ENCODE measurements at regions not wholly inside any gene's neighbourhood (a gene's known extent, or its start where the extent isn't known, plus 50 kb on each side); places are given as distances from the start of the nearest gene placed in this dataset.

DNA sequence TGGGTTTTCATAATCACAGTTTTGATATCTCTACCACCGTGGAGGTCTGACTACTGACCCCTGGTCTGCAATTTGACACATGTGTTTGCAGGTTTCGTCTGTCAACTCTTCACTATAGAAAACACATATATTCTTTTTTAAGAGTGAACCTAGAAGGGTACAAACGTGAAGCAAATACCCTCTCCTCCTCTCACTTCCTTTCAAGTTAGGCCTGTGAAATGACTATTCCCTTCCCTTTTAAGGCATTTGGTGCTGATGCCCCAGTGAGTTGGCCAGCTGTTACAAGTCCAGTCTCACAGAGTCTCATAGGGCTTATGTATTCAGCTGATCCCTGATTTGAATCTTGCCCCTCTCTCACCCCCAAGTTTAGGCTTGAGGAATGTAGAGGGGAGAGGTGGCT lies 742.0 kb upstream of the IGFBP3 start:
- Histone ChIP-seq H3K4me3 (no peak overlapping the region), H3K27ac (no peak overlapping the region), H4K20me1 (no peaks in the 10 kb centered on the region), H3K27me3 (no peaks in the 10 kb centered on the region), H3K36me3 (no peaks in the 10 kb centered on the region), H3K9ac (no peak overlapping the region), H3K4me2 (no peak overlapping the region), H3K4me1 (no peaks in the 10 kb centered on the region), H3K9me3 (replicated peaks in 1 of 11) (peaks cover 6 to 22% (median 18%) of the 10 kb centered on the region in 11 experiments; a peak in 19 of 22 replicates)
- TF ChIP-seq Cebpa-rat (IDR thresholded peaks at IDR 0.05) = no peak

DNA sequence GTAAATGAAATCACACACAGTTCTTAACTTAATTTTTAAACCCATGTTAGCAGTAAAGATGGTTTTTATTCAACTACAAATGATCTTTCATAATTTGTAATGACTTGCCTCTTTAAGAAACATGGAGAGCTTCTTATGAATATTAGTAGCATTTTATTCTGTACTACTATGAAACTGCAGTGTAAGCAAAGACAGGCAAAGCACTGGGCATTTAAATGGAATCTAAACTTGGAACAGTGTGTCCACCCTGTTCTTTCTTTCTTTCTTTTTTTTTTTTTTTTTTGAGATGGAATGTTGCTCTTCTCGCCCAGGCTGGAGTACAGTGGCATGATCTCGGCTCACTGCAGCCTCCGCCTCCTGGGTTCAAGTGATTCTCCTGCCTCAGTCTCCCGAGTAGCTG lies 740.4 kb upstream of the IGFBP3 start:
- Histone ChIP-seq H3K4me3 (no peak overlapping the region), H3K9ac (no peak overlapping the region), H4K20me1 (no peaks in the 10 kb centered on the region), H3K27ac (no peak overlapping the region), H3K9me3 (replicated peaks in 1 of 11) (peaks cover 0 to 13% (median 8%) of the 10 kb centered on the region in 11 experiments; a peak in 10 of 22 replicates), H3K36me3 (no peaks in the 10 kb centered on the region), H3K4me1 (no peaks in the 10 kb centered on the region), H3K27me3 (no peaks in the 10 kb centered on the region), H3K4me2 (no peak overlapping the region)
- TF ChIP-seq Cebpa-rat (IDR thresholded peaks at IDR 0.05) = no peak

DNA sequence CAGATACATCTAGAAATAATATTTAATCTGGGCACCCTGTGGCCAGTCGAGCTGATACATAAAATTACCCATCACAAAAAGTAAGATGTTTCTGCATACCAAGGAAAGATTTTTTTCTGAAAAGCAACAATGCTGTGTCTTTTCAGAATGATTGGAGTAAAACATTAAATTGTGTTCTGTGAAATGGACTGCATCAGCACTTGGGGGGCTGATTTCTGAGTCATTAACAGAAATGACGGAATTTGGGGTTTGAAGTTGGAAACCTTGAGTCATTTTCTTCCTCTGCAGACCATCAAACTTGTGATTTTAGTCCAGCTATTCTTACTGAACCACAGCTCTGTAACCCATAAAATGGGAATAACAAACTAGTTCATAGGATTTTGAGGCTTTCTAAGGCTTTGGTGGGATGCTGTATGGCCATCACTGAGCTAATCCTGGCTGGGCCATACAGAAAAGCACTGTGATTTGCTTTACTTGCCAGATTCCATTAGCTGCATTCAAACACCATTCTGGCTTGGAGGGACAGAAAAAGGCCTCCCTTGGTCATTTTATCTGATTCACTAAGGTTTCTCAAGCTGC lies 739.4 kb upstream of the IGFBP3 start:
- no peaks in the 10 kb centered on the region for H3K27me3 ChIP-seq
- H3K4me2 ChIP-seq = no peak overlapping the region
- no peak overlapping the region for H3K4me3 ChIP-seq
- H4K20me1 ChIP-seq = no peaks in the 10 kb centered on the region
- no peak overlapping the region for H3K9ac ChIP-seq
- H3K27ac ChIP-seq = no peak overlapping the region
- H3K36me3 ChIP-seq = no peaks in the 10 kb centered on the region
- TF ChIP-seq Cebpa-rat (IDR thresholded peaks at IDR 0.05) = no peak
- peaks cover 0 to 11% (median 7%) of the 10 kb centered on the region in 11 experiments; a peak in 10 of 22 replicates for H3K9me3 ChIP-seq (replicated peaks in 1 of 11)
- H3K4me1 ChIP-seq = no peaks in the 10 kb centered on the region

DNA sequence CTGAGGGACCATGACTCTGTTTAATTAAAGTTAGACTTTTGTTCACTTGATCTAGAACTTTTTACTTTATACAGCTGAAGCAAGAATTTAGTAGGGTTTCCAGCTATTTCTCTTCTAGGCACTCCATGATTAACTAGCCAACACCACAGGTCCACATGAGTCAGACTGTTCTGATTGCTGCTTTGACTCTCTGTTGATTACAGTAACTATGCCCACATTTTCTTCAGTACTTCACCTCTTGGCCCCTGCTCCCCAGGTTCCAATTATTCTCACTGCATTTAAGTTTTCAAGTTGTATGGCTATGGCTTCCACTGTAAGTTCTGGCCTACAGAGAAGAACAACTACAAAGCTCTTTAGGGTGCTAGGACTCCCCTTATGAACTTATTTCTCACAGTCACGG lies 737.2 kb upstream of the IGFBP3 start:
- H3K4me3 ChIP-seq = no peak overlapping the region
- no peak overlapping the region for H3K27ac ChIP-seq
- H3K9ac ChIP-seq = no peak overlapping the region
- TF ChIP-seq Cebpa-rat (IDR thresholded peaks at IDR 0.05) = no peak
- H3K4me2 ChIP-seq = no peak overlapping the region
- H4K20me1 ChIP-seq = no peaks in the 10 kb centered on the region
- H3K36me3 ChIP-seq = no peaks in the 10 kb centered on the region
- H3K4me1 ChIP-seq = peaks cover 0 to 21% (median 0%) of the 10 kb centered on the region in 10 experiments; a peak in 4 of 20 replicates
- H3K27me3 ChIP-seq = no peaks in the 10 kb centered on the region
- peaks cover 0 to 16% (median 8%) of the 10 kb centered on the region in 11 experiments; a peak in 11 of 22 replicates for H3K9me3 ChIP-seq (replicated peaks in 1 of 11)

DNA sequence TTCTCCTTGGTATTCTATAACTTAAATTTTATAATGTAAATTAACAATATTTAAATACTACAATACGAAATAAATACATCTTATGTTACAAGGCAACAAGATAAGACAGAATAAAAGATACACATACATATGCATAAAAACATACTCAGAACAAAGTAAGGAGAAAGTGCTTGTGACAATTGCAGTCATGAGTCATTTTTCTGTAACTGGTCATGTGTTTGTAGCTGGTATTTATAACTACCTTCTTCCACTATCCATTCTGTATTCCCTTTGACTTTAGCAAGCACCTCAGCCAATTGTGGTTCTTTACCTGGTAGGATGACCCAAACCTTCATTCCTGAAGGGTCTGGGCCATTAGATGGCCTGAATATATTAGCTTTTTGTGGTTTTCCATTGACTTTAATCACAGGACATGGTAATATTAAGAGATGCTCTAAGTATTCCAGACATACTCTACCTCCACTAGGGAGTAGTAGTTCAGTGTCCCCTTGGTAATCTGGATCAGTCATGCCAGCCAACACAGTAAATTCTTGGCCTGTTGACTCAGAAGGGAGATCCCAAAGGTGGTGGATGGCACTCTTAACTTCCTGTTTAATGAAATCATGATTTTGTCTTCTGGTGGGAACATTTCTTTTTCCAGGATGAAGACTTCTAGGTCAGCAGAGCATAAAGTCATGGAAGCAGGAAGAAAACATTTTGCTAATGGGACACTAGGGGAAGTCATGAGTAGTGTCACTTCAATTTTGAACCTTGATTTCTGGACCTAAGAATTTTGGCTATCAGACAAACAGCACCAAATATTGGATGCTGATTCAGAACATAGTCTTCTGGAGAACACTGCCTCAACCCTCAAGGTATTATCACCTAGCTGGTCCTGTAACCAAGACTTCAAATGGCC lies 733.7 kb upstream of the IGFBP3 start:
- Histone ChIP-seq H3K9ac (no peak overlapping the region), H3K27ac (peak overlapping the region in 2 of 11 experiments; percentile 57 to 60; a peak in 4 of 22 replicates), H3K4me3 (no peak overlapping the region), H3K27me3 (no peaks in the 10 kb centered on the region), H3K36me3 (no peaks in the 10 kb centered on the region), H3K4me2 (peak overlapping the region in 2 of 11 experiments; percentile 66 to 69; a peak in 4 of 22 replicates), H4K20me1 (no peaks in the 10 kb centered on the region), H3K4me1 (peaks cover 0 to 26% (median 0%) of the 10 kb centered on the region in 10 experiments; a peak in 4 of 20 replicates), H3K9me3 (replicated peaks in 1 of 11) (peaks cover 0 to 17% (median 8%) of the 10 kb centered on the region in 11 experiments; a peak in 11 of 22 replicates)
- TF ChIP-seq Cebpa-rat (IDR thresholded peaks at IDR 0.05) = no peak

DNA sequence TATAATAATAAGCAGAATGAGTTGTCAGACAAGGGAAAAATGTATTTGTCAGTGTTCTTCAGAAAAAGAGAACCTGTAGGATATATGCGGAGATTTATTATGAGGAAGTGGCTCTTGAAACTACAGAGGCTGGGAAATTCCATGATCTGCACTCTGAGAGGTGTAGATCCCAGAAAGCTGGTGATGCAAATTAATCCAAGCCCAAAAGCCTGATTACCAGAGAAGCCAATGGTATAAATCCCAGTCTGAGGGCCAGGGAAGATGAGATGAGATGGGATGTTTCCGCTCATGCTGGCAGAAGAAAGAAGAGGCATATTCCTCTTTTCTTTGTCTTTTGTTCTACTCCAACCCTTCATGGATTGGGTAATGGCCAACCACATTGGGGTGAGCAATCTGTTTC lies 732.8 kb upstream of the IGFBP3 start:
- Histone ChIP-seq H4K20me1 (no peaks in the 10 kb centered on the region), H3K4me2 (peak overlapping the region in 3 of 11 experiments; percentile 17 to 69 (median 66); a peak in 5 of 22 replicates), H3K27ac (peak overlapping the region in 2 of 11 experiments; percentile 57 to 60; a peak in 5 of 22 replicates), H3K36me3 (no peaks in the 10 kb centered on the region), H3K9ac (no peak overlapping the region), H3K4me1 (peaks cover 0 to 26% (median 0%) of the 10 kb centered on the region in 10 experiments; a peak in 4 of 20 replicates), H3K4me3 (no peak overlapping the region), H3K9me3 (replicated peaks in 1 of 11) (peaks cover under 1 to 15% (median 9%) of the 10 kb centered on the region in 11 experiments; a peak in 17 of 22 replicates), H3K27me3 (no peaks in the 10 kb centered on the region)
- TF ChIP-seq Cebpa-rat (IDR thresholded peaks at IDR 0.05) = no peak

DNA sequence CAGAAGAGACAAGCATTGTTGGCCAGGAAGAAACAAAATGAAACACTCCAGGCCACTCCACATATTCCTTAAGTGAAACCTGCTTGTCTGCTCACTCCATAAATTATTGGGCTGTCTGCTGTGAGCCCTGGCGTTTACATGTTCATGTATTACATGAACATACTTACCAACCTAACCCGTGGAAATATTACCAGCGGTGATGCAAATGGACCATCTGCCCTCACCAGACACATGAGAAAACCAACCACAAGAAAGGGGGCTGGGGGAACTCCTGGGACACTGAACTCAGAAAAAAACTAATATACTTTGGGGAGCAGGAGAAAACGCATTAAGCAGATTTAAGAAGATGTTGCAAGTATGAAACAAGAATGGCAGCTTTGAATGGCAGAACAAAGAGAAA lies 731.2 kb upstream of the IGFBP3 start:
- H3K27ac ChIP-seq = no peak overlapping the region
- TF ChIP-seq Cebpa-rat (IDR thresholded peaks at IDR 0.05) = no peak
- no peak overlapping the region for H3K4me3 ChIP-seq
- H3K9ac ChIP-seq = no peak overlapping the region
- H3K9me3 ChIP-seq (replicated peaks in 1 of 11) = peaks cover 13 to 29% (median 23%) of the 10 kb centered on the region in 11 experiments
- H4K20me1 ChIP-seq = no peaks in the 10 kb centered on the region
- H3K27me3 ChIP-seq = no peaks in the 10 kb centered on the region
- H3K4me2 ChIP-seq = no peak overlapping the region
- peaks cover 0 to 26% (median 0%) of the 10 kb centered on the region in 10 experiments; a peak in 4 of 20 replicates for H3K4me1 ChIP-seq
- no peaks in the 10 kb centered on the region for H3K36me3 ChIP-seq

DNA sequence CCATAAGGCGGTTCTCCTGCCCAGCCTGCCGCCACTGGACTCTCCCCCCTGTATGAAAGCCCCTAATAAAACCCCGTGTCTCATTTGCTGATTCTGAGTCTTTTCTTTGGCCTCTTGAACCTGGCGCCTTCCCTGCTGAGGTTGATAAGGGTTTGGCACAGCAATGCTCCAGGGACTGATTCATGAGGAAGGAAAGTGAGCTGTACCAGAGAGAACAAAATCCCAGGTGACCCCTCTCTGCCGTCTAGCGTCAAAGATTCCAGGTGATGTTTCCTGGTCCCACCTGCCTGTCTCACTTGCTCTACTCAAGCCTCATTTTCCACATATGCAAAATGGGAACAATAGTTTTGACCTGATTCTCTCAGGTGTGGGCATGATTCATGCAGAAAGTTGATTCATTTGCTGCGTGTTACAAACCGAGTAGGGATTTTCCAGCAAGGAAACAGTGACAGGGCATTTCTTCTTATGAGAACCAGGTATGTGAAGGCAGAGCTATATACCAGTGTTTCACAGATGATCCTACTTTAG lies 730.6 kb upstream of the IGFBP3 start:
- peaks cover 13 to 36% (median 28%) of the 10 kb centered on the region in 11 experiments for H3K9me3 ChIP-seq (replicated peaks in 1 of 11)
- H3K4me2 ChIP-seq = no peak overlapping the region
- H3K4me3 ChIP-seq = no peak overlapping the region
- H3K36me3 ChIP-seq = no peaks in the 10 kb centered on the region
- H3K27ac ChIP-seq = no peak overlapping the region
- TF ChIP-seq Cebpa-rat (IDR thresholded peaks at IDR 0.05) = no peak
- peaks cover 0 to 26% (median 0%) of the 10 kb centered on the region in 10 experiments; a peak in 4 of 20 replicates for H3K4me1 ChIP-seq
- no peaks in the 10 kb centered on the region for H4K20me1 ChIP-seq
- H3K9ac ChIP-seq = no peak overlapping the region
- H3K27me3 ChIP-seq = no peaks in the 10 kb centered on the region

DNA sequence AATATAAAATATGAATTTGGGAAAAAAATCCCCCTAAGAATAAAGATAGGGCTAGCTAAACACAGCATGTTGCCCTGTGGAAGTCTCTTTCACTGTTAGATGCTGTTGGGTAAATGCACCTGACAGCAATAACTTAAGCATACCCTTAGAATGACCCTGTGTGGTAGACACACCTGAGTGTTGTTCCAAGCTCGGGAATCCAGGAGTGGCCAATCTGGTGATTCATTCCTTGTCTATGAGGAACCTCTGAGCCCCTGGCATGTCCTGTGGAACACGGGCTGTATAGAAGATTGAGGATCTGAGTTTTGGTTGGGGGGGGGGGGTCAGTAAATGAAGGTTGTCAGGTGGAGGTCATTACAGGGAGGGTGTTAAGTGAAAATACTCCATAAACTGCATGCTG lies 730.0 kb upstream of the IGFBP3 start:
- Histone ChIP-seq H3K4me2 (no peak overlapping the region), H3K4me3 (no peak overlapping the region), H3K27me3 (no peaks in the 10 kb centered on the region), H3K27ac (no peak overlapping the region), H3K9me3 (replicated peaks in 1 of 11) (peaks cover 13 to 38% (median 28%) of the 10 kb centered on the region in 11 experiments), H3K9ac (no peak overlapping the region), H3K36me3 (no peaks in the 10 kb centered on the region), H3K4me1 (peaks cover 0 to 26% (median 0%) of the 10 kb centered on the region in 10 experiments; a peak in 4 of 20 replicates), H4K20me1 (no peaks in the 10 kb centered on the region)
- TF ChIP-seq Cebpa-rat (IDR thresholded peaks at IDR 0.05) = no peak
